Fibroblast of skin of back (primary cell): ENCODE measurements at regions not wholly inside any gene's neighbourhood (a gene's known extent, or its start where the extent isn't known, plus 50 kb on each side); places are given as distances from the start of the nearest gene placed in this dataset.
A peak's percentile ranks its signal among the peaks of the same experiment; 100 is the strongest.
"Not testable (repeated sequence)": the region's sequence is repeated elsewhere in the genome, so short reads cannot be mapped to it uniquely, and the experiment has no call there.

Source experiments
- DNase-seq: peaks from one replicate; pipeline ENCODE4 v3.0.0-alpha.2; 2013

GRCh38 chr9:42239445-42240260 lies 56.2 kb downstream of the SPATA31A6 start:
- not testable (repeated sequence) for DNase-seq

DNA sequence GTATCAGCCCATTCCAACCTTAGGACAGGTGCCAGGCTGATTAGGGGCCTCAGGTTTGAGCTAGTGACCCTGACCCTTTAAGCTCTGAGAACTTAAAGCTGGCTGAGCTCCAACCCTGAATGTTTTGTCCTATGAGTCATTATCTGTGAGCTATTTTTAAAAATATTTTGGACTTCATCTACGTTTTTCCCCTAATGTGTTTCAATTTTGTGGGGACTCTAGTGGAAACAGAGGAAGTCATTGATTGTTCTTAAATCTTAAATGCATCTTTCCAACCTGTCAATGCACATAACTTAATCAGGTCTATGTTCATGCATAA lies 56.8 kb downstream of the SPATA31A6 start:
- DNase-seq, result peak; percentile 70

- DNase-seq, result peak; percentile 69
Measured at GRCh38 chr9:42243211-42243610, 59.8 kb downstream of the SPATA31A6 start.

GRCh38 chr9:42243822-42244221 lies 60.4 kb downstream of the SPATA31A6 start:
- DNase-seq, result peak; percentile 14

- DNase-seq, result not testable (repeated sequence)
Measured at GRCh38 chr9:42268729-42269128, 85.3 kb downstream of the SPATA31A6 start.

DNA sequence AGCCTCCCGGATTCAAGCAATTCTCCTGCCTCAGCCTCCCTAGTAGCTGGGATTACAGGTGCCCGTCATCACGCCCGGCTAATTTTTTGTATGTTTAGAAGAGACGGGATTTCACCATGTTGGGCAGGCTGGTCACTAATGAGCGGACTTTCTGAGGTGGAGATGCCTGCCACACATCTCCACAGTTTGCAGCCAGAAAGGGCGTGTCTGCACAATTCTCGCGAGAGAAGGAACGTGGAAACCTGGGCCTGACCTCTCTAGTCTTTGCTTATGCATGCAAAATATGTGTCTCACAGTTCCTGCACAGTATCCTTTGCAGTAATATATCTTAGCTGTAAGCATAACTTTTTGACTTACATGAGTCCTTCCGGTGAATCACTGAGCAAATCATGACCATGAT lies 85.7 kb downstream of the SPATA31A6 start:
- not testable (repeated sequence) for DNase-seq

DNA sequence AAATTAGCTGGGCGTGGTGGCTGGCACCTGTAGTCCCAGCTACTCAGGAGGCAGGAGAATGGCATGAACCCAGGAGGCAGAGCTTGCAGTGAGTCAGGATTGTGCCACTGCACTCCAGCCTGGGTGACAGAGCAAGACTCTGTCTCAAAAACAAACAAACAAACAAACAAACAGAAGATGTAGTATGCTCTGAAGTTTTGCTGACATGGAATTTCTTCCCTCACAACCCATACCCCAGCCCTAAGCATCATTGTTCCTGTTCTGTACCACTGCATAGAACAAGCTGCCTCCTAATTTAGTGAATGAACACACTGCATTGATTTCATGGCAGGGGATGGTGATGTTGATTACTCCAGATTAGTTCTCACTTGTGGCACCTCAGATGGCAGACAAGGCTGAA lies 89.7 kb downstream of the SPATA31A6 start:
- not testable (repeated sequence) for DNase-seq

DNA sequence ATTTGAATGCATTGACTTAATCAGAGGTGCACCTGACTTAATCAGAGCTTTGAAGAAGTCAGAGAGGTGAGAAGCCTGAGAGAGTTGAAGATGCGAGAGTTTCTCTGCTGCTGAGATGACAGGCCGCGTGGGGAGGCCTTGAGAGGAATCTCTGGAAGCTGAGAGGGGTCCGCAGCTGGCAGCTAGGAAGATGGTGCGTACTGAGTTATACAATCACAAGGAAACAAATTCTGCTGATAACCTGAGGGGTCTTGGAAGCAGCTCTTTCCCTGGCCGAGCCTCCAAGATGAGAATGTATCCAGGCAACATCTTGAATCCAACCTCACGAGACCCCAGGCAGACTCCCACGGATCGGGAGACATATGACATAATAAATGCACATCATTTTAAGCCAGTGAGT lies 91.7 kb downstream of the SPATA31A6 start:
- DNase-seq, result no peak

- DNase-seq, result not testable (repeated sequence)
Measured at GRCh38 chr9:42282531-42283178, 99.2 kb downstream of the SPATA31A6 start.

GRCh38 chr9:42283179-42283543 lies 99.7 kb downstream of the SPATA31A6 start:
- DNase-seq, result not testable (repeated sequence)

DNA sequence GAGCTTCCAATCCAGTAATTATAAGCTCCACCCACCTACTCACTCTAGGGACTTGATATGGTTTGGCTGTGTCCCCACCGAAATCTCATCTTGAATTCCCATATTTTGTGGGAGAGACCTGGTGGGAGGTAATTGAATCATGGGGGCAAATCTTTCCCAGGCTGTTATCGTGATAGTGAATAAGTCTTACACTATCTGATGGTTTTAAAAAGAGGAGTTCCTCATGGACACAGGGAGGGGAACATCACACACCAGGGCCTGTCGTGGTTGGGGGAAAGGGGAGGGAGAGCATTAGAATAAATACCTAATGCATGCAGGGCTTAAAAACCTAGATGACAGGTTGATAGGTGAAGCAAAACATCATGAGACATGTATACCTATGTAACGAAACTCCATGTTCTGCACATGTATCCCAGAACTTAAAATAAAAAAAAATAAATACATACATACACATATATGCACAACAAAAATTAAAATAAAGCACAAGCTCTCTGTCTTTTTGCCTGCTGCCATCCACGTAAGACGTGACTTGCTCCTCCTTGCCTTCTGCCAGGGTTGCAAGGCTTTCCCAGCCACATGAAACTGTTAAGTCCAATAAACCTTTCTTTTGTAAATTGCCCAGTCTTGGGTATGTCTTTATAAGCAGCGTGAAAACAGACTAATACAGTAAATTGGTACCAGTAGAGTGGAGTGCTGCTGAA lies 102.8 kb downstream of the SPATA31A6 start:
- DNase-seq, result not testable (repeated sequence)

- not testable (repeated sequence) for DNase-seq
Measured at GRCh38 chr9:42288002-42288864, 104.8 kb downstream of the SPATA31A6 start.

GRCh38 chr9:42288865-42289229 lies 105.4 kb downstream of the SPATA31A6 start:
- DNase-seq, result not testable (repeated sequence)

DNA sequence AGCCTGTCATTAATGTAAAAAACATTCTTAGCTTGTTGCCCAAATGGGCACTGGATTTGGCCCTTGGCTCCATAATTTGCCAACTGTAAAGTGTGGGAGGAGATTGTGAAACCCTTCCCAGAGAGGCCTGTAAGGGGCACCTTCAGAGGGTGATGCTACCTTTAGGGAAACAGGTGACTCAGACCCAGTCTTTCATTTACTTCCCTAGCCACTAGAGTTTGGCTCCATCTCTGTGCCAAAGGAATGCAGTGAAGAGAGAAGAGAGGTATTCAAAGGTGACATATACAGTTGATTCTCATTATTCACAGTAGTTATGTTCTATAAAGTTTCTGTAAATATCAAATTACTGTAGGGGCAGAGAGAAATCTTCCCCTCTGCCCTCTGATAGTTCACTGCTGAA lies 116.7 kb downstream of the SPATA31A6 start:
- DNase-seq, result not testable (repeated sequence)

DNA sequence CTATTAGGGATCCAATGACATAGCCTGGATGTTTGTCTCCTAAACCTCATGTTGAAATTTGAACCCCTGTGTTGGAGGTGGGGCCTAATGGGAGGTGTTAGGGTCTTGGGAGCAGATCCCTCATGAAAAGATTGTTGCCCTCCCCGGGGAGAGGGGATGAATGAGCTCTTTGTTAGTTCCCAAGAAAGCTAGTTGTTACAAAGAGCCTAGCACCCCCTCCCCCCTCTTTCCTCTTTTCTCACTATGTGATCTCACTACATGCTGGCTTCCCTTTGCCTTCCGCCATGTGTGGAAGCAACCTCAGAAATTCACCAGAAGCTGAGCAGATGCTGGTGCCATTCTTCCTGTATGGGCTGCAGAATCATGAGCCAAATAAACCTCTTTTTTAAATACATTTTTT lies 123.2 kb downstream of the SPATA31A6 start:
- DNase-seq, result not testable (repeated sequence)

DNA sequence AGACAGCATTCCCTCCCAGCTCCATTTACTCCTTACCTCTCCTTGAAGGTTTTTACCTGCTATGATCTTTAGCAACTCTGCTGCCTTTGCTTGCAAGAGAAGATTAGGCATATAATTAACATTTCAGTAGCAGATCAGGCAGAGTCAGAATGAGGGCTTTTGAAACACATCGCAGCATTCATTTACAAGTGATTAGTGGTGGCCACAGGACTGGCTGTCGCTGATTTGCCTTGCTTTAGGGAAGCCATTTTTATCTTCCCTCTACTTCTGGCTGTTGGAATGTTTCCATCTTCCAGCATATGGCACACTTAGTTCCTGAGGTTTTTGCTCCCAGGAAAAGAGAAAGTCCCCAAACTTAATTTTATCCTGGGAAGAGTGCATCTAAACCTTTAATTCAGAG lies 124.0 kb downstream of the SPATA31A6 start:
- not testable (repeated sequence) for DNase-seq

GRCh38 chr9:42310972-42311371 lies 127.5 kb downstream of the SPATA31A6 start:
- not testable (repeated sequence) for DNase-seq

- DNase-seq, result peak; percentile 34
Measured at GRCh38 chr9:42316026-42316425, 132.6 kb downstream of the SPATA31A6 start.

DNA sequence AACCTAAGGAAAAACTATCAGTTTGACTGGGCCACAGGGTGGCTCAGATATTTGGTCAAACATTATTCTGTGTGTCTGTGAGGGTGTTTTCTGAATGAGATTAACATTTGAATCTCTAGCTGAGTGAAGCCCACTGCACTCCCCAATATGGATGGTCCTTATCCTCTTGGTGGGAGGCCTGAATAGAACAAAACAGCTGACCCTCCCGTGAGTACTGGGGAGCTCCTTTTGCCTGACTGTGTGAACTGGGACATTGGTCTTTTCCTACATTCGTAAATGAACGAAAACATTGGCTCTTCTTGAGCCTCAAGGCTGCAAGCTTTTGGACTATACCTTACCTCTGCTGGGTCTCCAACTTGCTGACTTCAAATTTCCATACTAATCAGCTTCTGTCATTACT lies 134.2 kb downstream of the SPATA31A6 start:
- DNase-seq, result not testable (repeated sequence)

DNA sequence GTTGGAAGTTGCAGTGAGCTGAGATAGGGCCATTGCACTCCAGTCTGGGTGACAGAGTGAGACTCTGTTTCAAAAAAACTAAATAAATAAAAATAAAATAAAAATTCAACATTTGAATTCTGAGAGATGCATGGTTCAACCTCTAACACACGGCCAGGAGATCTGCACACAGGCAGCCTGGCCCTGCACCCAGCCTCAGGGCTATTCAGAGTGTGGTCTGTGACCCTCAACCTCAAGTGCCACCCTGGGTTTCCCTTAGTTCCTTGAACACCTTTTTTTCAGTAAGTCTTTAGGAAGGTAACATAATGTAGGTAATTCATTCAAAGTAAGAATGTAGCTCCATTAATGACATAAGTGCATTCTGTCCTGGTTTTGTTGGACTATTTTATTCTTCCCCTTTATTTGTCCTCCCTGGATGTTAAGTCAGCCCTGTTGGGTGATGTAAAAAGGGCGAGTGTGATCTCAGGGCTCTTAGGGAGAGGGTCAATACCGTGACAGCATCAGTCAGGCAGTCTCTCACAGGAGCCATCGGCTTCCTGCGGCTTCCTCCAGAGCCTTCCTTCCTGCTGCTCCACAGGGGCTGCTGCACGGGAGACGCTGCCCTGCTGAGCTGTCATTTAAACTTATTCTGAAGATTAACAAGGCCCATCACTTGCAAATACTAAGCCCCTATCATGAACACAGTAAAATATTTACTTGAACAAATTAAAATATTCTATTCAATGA lies 139.8 kb downstream of the SPATA31A6 start:
- peak; percentile 71 for DNase-seq

DNA sequence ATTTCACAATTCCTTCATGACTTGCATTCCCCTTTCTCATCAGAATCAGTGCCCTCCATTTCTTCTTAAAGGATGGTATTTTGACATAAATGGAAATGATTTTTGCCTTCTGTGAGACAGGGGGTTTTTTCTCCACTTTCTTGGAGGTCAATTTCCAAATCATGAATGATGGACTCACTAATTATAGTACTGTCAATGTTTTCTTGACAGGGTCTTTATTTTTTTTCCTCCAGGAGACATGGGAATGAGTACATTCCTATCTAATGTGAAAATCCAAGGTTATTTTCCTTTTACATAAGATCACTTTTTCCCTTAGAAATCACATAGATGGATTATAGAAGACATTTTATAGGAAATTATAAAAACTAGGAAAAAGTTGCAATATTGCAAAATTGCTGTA lies 141.7 kb downstream of the SPATA31A6 start:
- not testable (repeated sequence) for DNase-seq

DNA sequence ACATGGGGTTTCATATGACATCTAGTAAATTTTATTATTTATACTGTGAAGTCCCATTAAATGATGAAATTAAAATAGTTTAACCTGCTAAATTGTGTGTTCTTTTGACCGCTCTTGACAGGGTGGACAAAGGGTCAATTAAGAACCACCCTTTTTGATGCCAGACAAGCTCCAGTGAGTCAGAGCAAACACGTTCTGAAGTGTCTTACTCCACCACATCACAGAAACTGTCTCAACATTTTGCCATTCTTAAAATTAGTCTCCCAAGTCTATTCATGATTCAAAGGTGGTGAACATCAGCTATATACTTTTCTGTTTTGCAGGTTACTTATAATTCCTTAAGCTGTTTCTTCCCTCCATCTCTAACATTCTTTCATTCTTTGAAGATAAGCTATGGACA lies 142.1 kb downstream of the SPATA31A6 start:
- DNase-seq, result not testable (repeated sequence)
